GM23338 (cell line): ENCODE measurements at regions not wholly inside any gene's neighbourhood (a gene's known extent, or its start where the extent isn't known, plus 50 kb on each side); places are given as distances from the start of the nearest gene placed in this dataset.

Source experiments
- CTCF ChIP-seq, 2 experiments: fragments of 200-600 bp in 1 of 2; sonication (generic) in 1 of 2; conservative IDR thresholded peaks; 2 replicates each; pipeline versions ENCODE4 v1.5.1 to v1.6.1; 2016 to 2017; ENCODE audit warnings: antibody characterized with exemption in 2 of 2, low read depth in 2 of 2, mild to moderate bottlenecking in 2 of 2, moderate library complexity in 1 of 2
- EZH2phosphoT487 ChIP-seq: fragments of 200-600 bp; sonication (generic); IDR thresholded peaks from one replicate; pipeline ENCODE4 v1.8.1; 2018; ENCODE audit warnings: antibody characterized with exemption; ENCODE audit not compliant: unreplicated experiment
- JUNB ChIP-seq: IDR thresholded peaks from one replicate; pipeline ENCODE4 v1.6.1; 2016; ENCODE audit warnings: antibody characterized with exemption; ENCODE audit not compliant: unreplicated experiment
- POLR2AphosphoS5 ChIP-seq: IDR thresholded peaks from 2 replicates; pipeline ENCODE4 v1.6.1; 2016; ENCODE audit warnings: antibody characterized with exemption, low read depth
- REST ChIP-seq: IDR thresholded peaks from one replicate; pipeline ENCODE4 v1.6.1; 2018; ENCODE audit warnings: antibody characterized with exemption; ENCODE audit not compliant: unreplicated experiment

GRCh38 chr5:82815871-82816270, 261.3 kb downstream of the TMEM167A start:
- TF ChIP-seq CTCF (conservative IDR thresholded peaks at IDR 0.05; ENCODE audit: low read depth in 2 of 2): no peak
- TF ChIP-seq JUNB: no peak
- TF ChIP-seq REST: no peak
- TF ChIP-seq EZH2phosphoT487: no peak
- TF ChIP-seq POLR2AphosphoS5: no peak
